PFSK-1 (cell line): ENCODE measurements at regions not wholly inside any gene's neighbourhood (a gene's known extent, or its start where the extent isn't known, plus 50 kb on each side); places are given as distances from the start of the nearest gene placed in this dataset.

ENCODE experiments used
- FOXP2 ChIP-seq: optimal IDR thresholded peaks from 2 replicates; pipeline ENCODE3; 2011; ENCODE audit warnings: borderline replicate concordance, control low read depth, inconsistent platforms; ENCODE audit not compliant: insufficient read depth; ENCODE audit errors: extremely low read length, extremely low read depth
- POLR2AphosphoS5 ChIP-seq: IDR thresholded peaks from 2 replicates; pipeline ENCODE4 v1.6.1; 2012; ENCODE audit warnings: low read depth, mild to moderate bottlenecking, control low read depth, low read length, moderate library complexity
- REST ChIP-seq, 2 experiments: IDR thresholded peaks; 2 replicates each; pipeline versions ENCODE4 v1.6.1 to v1.8.0; 2011 to 2012; ENCODE audit warnings: low read depth in 2 of 2, low read length in 2 of 2, control low read depth in 1 of 2, inconsistent platforms in 1 of 2, mild to moderate bottlenecking in 1 of 2, moderate library complexity in 1 of 2; ENCODE audit not compliant: insufficient read depth in 1 of 2
- SIN3A ChIP-seq: IDR thresholded peaks from 2 replicates; pipeline ENCODE4 v1.6.1; 2012; ENCODE audit warnings: mild to moderate bottlenecking, low read length, moderate library complexity, borderline replicate concordance; ENCODE audit not compliant: insufficient read depth
- TAF1 ChIP-seq: IDR thresholded peaks from 2 replicates; pipeline ENCODE4 v1.6.1; 2012; ENCODE audit warnings: low read length, control low read depth, borderline replicate concordance; ENCODE audit not compliant: insufficient read depth

GRCh38 chr5:91591076-91591475 is 208.0 kb upstream of the ARRDC3 start:
- TF ChIP-seq TAF1 = no peak
- TF ChIP-seq POLR2AphosphoS5 = no peak
- no peak for TF ChIP-seq REST (IDR thresholded peaks at IDR 0.05; ENCODE audit: insufficient read depth in 1 of 2, low read depth in 2 of 2, low read length in 2 of 2)
- no peak for TF ChIP-seq SIN3A
- TF ChIP-seq FOXP2 = no peak

DNA sequence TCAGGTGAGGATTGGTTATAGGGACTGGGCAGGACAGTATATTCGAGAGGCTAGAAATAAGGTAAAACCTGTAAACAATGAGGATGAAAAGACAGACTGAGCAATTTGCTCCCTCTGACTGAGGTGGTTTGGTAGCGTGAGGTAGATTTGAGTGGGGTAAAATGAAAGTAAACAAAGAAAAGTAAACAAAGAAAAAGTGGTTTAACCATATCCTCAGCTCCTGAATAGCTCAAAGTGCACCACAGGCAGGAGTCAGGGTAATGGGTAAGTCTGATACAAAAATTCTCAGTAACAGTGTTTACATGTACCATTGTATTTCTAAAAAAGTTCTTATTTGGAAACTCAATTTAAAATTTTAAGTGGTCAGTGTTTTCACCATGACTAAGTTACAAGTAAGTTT is 203.1 kb upstream of the ARRDC3 start:
- TF ChIP-seq FOXP2 (no peak), SIN3A (no peak), REST (IDR thresholded peaks at IDR 0.05; ENCODE audit: insufficient read depth in 1 of 2, low read depth in 2 of 2, low read length in 2 of 2) (no peak), TAF1 (no peak), POLR2AphosphoS5 (no peak)

DNA sequence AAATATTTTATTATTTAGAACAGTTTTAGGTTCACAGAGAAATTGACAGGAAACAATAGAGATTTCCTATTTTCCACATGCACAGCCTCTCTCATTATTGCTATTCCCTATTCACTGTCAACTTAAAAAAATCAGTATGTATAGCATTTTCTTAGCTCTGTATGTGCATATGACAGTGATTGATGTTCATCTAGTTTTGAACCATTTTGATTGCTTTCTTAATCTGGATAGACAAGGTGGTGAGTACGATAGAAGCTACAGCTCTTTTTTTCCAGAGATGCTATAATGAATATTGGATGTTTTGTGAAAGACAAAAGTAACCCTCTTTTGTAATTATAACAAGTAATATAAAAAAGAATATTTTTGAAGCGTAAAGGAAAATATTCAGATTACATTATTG is 201.2 kb upstream of the ARRDC3 start:
- TF ChIP-seq SIN3A = no peak
- TF ChIP-seq FOXP2 = no peak
- no peak for TF ChIP-seq REST (IDR thresholded peaks at IDR 0.05; ENCODE audit: insufficient read depth in 1 of 2, low read depth in 2 of 2, low read length in 2 of 2)
- no peak for TF ChIP-seq TAF1
- TF ChIP-seq POLR2AphosphoS5 = no peak

DNA sequence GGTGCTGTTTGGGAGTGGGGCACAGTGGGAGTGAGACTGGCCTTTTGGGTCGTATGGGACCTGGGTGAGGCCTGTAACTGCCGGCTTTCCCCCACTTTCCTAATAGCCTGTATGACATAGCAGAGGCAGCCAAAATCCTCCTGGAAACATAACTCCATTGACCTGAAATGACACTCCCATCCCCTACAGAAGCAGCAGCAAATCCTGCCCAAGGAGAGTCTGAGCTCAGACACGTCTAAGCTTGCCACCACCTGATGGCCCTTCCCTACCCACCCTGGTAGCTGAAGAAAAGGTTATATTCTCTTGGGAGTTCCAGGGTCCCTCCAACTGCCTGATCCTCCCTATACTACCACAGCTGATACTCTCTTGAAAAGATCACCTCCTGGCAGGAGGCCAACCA is 179.8 kb upstream of the ARRDC3 start:
- TF ChIP-seq SIN3A (no peak), REST (IDR thresholded peaks at IDR 0.05; ENCODE audit: insufficient read depth in 1 of 2, low read depth in 2 of 2, low read length in 2 of 2) (no peak), TAF1 (no peak), FOXP2 (no peak), POLR2AphosphoS5 (no peak)

- TF ChIP-seq SIN3A (no peak), REST (IDR thresholded peaks at IDR 0.05; ENCODE audit: insufficient read depth in 1 of 2, low read depth in 2 of 2, low read length in 2 of 2) (no peak), POLR2AphosphoS5 (no peak), FOXP2 (no peak), TAF1 (no peak)
Observed at GRCh38 chr5:91541696-91542095, 158.6 kb upstream of the ARRDC3 start.
